Upper lobe of left lung (tissue), 4 donors: ENCODE measurements at regions not wholly inside any gene's neighbourhood (a gene's known extent, or its start where the extent isn't known, plus 50 kb on each side); places are given as distances from the start of the nearest gene placed in this dataset.

Experiments used
- CTCF ChIP-seq, 6 experiments: fragments of 450-650 bp in 4 of 6; fragments of 200-600 bp in 2 of 6; sonication (generic) in 2 of 6; IDR thresholded peaks; one replicate each; pipeline ENCODE4 v1.5.1; 2016 to 2019; ENCODE audit warnings: antibody characterized with exemption in 6 of 6
- EP300 ChIP-seq, 4 donors: sonication (generic); formaldehyde crosslinking; IDR thresholded peaks; one replicate each; pipeline ENCODE4 v1.5.1; 2017; ENCODE audit warnings: antibody characterized with exemption in 4 of 4, control low read depth in 2 of 4

DNA sequence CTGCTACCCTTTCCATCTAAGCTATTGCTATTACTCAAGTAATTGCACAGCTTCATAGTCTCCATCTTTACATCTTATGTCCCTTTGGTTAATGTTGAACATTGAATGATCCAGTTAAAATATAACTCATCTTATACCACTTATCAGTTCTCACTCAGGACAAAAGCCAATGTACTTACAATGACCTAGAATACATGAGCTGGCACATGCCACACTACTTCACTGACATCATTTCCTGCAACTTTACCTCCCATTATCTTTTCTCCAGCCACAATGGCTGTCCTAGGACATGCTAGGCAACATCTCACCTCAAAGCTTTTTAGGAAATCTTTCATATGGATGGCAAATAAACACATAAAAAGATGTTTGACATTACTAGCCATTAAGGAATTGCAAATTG lies 309.2 kb downstream of the FOXG1 start:
- TF ChIP-seq CTCF (IDR thresholded peaks at IDR 0.05): no peak
- TF ChIP-seq EP300 (IDR thresholded peaks at IDR 0.05): no peak
